IMR-90 (cell line): ENCODE measurements at regions not wholly inside any gene's neighbourhood (a gene's known extent, or its start where the extent isn't known, plus 50 kb on each side); places are given as distances from the start of the nearest gene placed in this dataset.

Experiments used
- ATAC-seq: fragments of 200-7000 bp; cut with Tn5 transposase; 2 replicates; pipeline ENCODE4 v1.9.1; 2020; ENCODE audit warnings: low read depth, mild to moderate bottlenecking, moderate library complexity
- BruUV-seq: library from RNA; stranded (reverse); fragments of 400-500 nt; replicated peaks from 2 replicates; lab custom pipeline; 2021; lab: Mats Ljungman, UMichigan
- CTCF ChIA-PET: fragments of 300-600 bp; formaldehyde crosslinking; extraction: SDS; loops from one replicate; lab custom pipeline; 2021; ENCODE audit warnings: antibody characterized with exemption; lab: Yijun Ruan, JAX
- POLR2A ChIA-PET: fragments of 300-600 bp; sonication (Branson Sonifier 250); formaldehyde crosslinking; loops from one replicate; lab custom pipeline; 2022; ENCODE audit warnings: antibody characterized with exemption; ENCODE audit not compliant: unreplicated experiment; lab: Charles Lee
- DNase-seq: peaks from one replicate; pipeline ENCODE4 v3.0.0; 2013
- H2AFZ ChIP-seq: replicated peaks from 2 replicates; pipeline ENCODE3; 2013; ENCODE audit warnings: low read length, mild to moderate bottlenecking; ENCODE audit not compliant: poor library complexity
- H2AK5ac ChIP-seq: 2 replicates; pipeline ENCODE4 v1.6.1; 2013; ENCODE audit warnings: low read depth, low read length, inconsistent platforms
- H2AK9ac ChIP-seq: replicated peaks from 2 replicates; pipeline ENCODE3; 2013; ENCODE audit warnings: mild to moderate bottlenecking, low read depth, low read length, moderate library complexity; ENCODE audit not compliant: poor library complexity
- H2BK120ac ChIP-seq: 2 replicates; pipeline ENCODE4 v1.6.1; 2013; ENCODE audit warnings: low read depth, low read length, inconsistent platforms
- H2BK15ac ChIP-seq: 3 replicates; pipeline ENCODE4 v1.6.1; 2013; ENCODE audit warnings: low read depth, low read length, inconsistent platforms
- H2BK20ac ChIP-seq: 2 replicates; pipeline ENCODE4 v1.6.1; 2013; ENCODE audit warnings: low read depth, mild to moderate bottlenecking, inconsistent platforms, low read length, moderate library complexity
- H2BK5ac ChIP-seq: 2 replicates; pipeline ENCODE4 v1.6.1; 2013; ENCODE audit warnings: mild to moderate bottlenecking, low read depth, low read length, inconsistent platforms; ENCODE audit not compliant: poor library complexity, severe bottlenecking
- H3K14ac ChIP-seq: replicated peaks from 2 replicates; pipeline ENCODE4 v1.6.1; 2013; ENCODE audit warnings: low read depth, low read length, inconsistent platforms
- H3K18ac ChIP-seq: 2 replicates; pipeline ENCODE4 v1.6.1; 2013; ENCODE audit warnings: low read depth, low read length, control low read depth
- H3K23ac ChIP-seq: 2 replicates; pipeline ENCODE4 v1.6.1; 2013; ENCODE audit warnings: low read depth, low read length, inconsistent platforms
- H3K27ac ChIP-seq: 2 replicates; pipeline ENCODE4 v1.5.1; 2013; ENCODE audit warnings: mild to moderate bottlenecking, control low read depth, low read length; ENCODE audit not compliant: insufficient read depth
- H3K27me3 ChIP-seq: 2 replicates; pipeline ENCODE4 v1.6.1; 2013; ENCODE audit warnings: low read length; ENCODE audit not compliant: control insufficient read depth, insufficient read depth
- H3K36me3 ChIP-seq: 2 replicates; pipeline ENCODE4 v1.6.1; 2013; ENCODE audit warnings: low read length, mixed read lengths; ENCODE audit not compliant: control insufficient read depth, insufficient read depth
- H3K4ac ChIP-seq: 2 replicates; pipeline ENCODE4 v1.6.1; 2013; ENCODE audit warnings: low read depth, low read length, inconsistent platforms
- H3K4me1 ChIP-seq: 2 replicates; pipeline ENCODE4 v1.6.1; 2013; ENCODE audit warnings: low read length, mixed read lengths; ENCODE audit not compliant: control insufficient read depth, insufficient read depth
- H3K4me2 ChIP-seq: 2 replicates; pipeline ENCODE4 v1.6.1; 2013; ENCODE audit warnings: low read depth, mild to moderate bottlenecking, control low read depth, low read length, moderate library complexity
- H3K4me3 ChIP-seq: 2 replicates; pipeline ENCODE4 v1.5.1; 2013; ENCODE audit warnings: low read depth, mild to moderate bottlenecking, control low read depth, low read length, moderate library complexity; ENCODE audit not compliant: insufficient read depth
- H3K56ac ChIP-seq: 2 replicates; pipeline ENCODE4 v1.6.1; 2013; ENCODE audit warnings: low read length, inconsistent platforms; ENCODE audit not compliant: insufficient read depth; ENCODE audit errors: extremely low read depth
- H3K79me1 ChIP-seq, 2 experiments: 2 replicates each; pipeline ENCODE4 v1.6.1; 2013; ENCODE audit warnings: low read length in 2 of 2, inconsistent platforms in 1 of 2, low read depth in 1 of 2
- H3K9ac ChIP-seq: 2 replicates; pipeline ENCODE4 v1.6.1; 2013; ENCODE audit warnings: low read depth, low read length, control low read depth
- H3K9me1 ChIP-seq: 2 replicates; pipeline ENCODE4 v1.6.1; 2013; ENCODE audit warnings: low read length, inconsistent platforms; ENCODE audit not compliant: insufficient read depth
- H3K9me3 ChIP-seq: 2 replicates; pipeline ENCODE4 v1.6.1; 2013; ENCODE audit warnings: low read length; ENCODE audit not compliant: control insufficient read depth, insufficient read depth
- H4K20me1 ChIP-seq: 2 replicates; pipeline ENCODE4 v1.6.1; 2013; ENCODE audit warnings: low read length, inconsistent platforms; ENCODE audit not compliant: insufficient read depth
- H4K5ac ChIP-seq: 2 replicates; pipeline ENCODE4 v1.6.1; 2013; ENCODE audit warnings: mild to moderate bottlenecking, low read depth, low read length, control low read depth
- H4K8ac ChIP-seq, 2 experiments: 2 replicates each; pipeline ENCODE4 v1.6.1; 2013; ENCODE audit warnings: low read depth in 2 of 2, low read length in 2 of 2, control low read depth in 1 of 2, inconsistent platforms in 1 of 2
- H4K91ac ChIP-seq: 2 replicates; pipeline ENCODE4 v1.6.1; 2013; ENCODE audit warnings: low read depth, low read length, inconsistent platforms; ENCODE audit not compliant: insufficient read depth
- CHD1 ChIP-seq: IDR thresholded peaks from 2 replicates; pipeline ENCODE4 v1.6.1; 2012; ENCODE audit warnings: low read depth, low read length, improper control_type of control experiment
- ELK1 ChIP-seq: fragments of 150-350 bp; IDR thresholded peaks from 2 replicates; pipeline ENCODE4 v1.6.1; 2016; ENCODE audit warnings: low read depth, mild to moderate bottlenecking, low read length, moderate library complexity, borderline replicate concordance
- RAD21 ChIP-seq: IDR thresholded peaks from 2 replicates; pipeline ENCODE4 v1.6.1; 2012; ENCODE audit warnings: low read length, improper control_type of control experiment
- dilution Hi-C: fragments of 300-500 bp; cut with HindIII; formaldehyde crosslinking; loops from one replicate; pipeline ENCODE4 v1.14.3; 2018; ENCODE audit warnings: low sequenced_read_pairs; ENCODE audit not compliant: unreplicated experiment
- in situ Hi-C: fragments of 300-500 bp; cut with MboI; formaldehyde crosslinking; loops from 3 replicates; pipeline ENCODE4 v1.14.3; 2019; ENCODE audit warnings: low sequenced_read_pairs, inconsistent platforms, mixed read lengths
- intact Hi-C: fragments of 100-400 bp; cut with micrococcal nuclease; formaldehyde crosslinking; loops from 2 replicates; pipeline ENCODE4 v1.10.0; 2022

- Histone ChIP-seq H3K9me3 (no peaks in the 10 kb centered on the region), H4K8ac (no peak overlapping the region), H3K79me1 (no peaks in the 10 kb centered on the region), H3K4me3 (no peak overlapping the region), H3K4me2 (no peak overlapping the region), H4K20me1 (no peaks in the 10 kb centered on the region), H2AFZ (no peak overlapping the region), H2BK15ac (no peak overlapping the region), H2BK20ac (no peak overlapping the region), H2BK120ac (no peak overlapping the region), H3K23ac (no peak overlapping the region), H2AK5ac (no peak overlapping the region), H3K36me3 (no peaks in the 10 kb centered on the region), H3K18ac (no peak overlapping the region), H2AK9ac (no peak overlapping the region), H3K9me1 (no peaks in the 10 kb centered on the region), H3K27me3 (no peaks in the 10 kb centered on the region), H4K5ac (no peak overlapping the region), H3K27ac (no peak overlapping the region), H3K56ac (no peak overlapping the region), H3K9ac (no peak overlapping the region), H3K14ac (no peak overlapping the region), H3K4ac (no peak overlapping the region), H4K91ac (no peak overlapping the region), H2BK5ac (no peak overlapping the region), H3K4me1 (no peaks in the 10 kb centered on the region)
- intact Hi-C loops: no loop called here
- ChIA-PET POLR2A (no interaction called here), CTCF (no interaction called here)
- TF ChIP-seq ELK1: no peak
- no peak for TF ChIP-seq RAD21
- TF ChIP-seq CHD1: no peak
- no TSS peak for BruUV-seq
- ATAC-seq: no peak
- no peak for DNase-seq
- in situ Hi-C loops: no loop called here
- dilution Hi-C loops: no loop called here
Observed at GRCh38 chr2:14988600-14988999, 356.1 kb downstream of the LRATD1 start.
